Uterus (tissue), 2 donors: ENCODE measurements at regions not wholly inside any gene's neighbourhood (a gene's known extent, or its start where the extent isn't known, plus 50 kb on each side); places are given as distances from the start of the nearest gene placed in this dataset.

Experiments used
- POLR2A ChIP-seq, 2 donors: fragments of 450-650 bp; IDR thresholded peaks; one replicate each; pipeline ENCODE4 v1.6.1; 2016; ENCODE audit warnings: antibody characterized with exemption in 2 of 2, mild to moderate bottlenecking in 1 of 2, moderate library complexity in 1 of 2
- TF ChIP-seq, protein P1 (sequence below), 4 experiments: fragments of 200-600 bp in 2 of 4; fragments of 450-650 bp in 2 of 4; sonication (generic) in 2 of 4; IDR thresholded peaks; one replicate each; pipeline ENCODE4 v1.5.1; 2016 to 2019; ENCODE audit warnings: antibody characterized with exemption in 4 of 4, mild to moderate bottlenecking in 2 of 4, moderate library complexity in 1 of 4

DNA sequence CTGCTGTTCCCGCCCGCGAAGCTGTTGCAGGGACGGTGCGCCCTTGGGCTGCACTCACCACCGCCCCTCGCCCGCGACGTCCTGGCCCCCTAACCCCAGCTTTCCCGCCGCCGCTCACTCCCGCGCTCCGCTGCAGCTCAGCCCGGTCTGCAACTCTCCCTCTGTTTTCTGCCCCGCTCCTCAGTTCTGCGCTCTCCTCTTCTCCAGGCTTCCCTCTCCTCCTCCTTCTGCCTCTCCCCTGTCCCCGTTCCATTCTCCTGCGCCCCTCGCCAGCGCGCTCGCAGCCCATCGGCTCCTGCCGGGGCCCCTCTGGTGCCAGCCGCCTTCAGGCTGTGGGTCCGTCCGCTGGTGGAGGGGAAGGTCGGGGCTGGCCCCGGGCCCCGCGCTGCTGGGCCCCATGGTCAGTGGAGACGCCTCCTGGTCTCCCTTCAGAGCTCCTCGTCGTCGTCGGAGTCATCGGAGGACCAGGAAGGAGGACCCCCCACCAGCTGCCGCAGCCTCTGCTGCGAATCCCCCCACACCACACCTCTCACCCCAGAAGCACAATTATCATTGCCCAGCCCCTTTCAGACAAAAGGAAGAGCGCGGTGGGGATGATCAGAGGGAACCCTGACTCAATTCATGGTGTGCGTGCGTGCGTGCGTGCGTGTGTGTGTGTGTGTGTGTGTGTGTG is 223.2 kb upstream of the FOXF1 start:
- TF ChIP-seq POLR2A (IDR thresholded peaks at IDR 0.05), result no peak
- TF ChIP-seq, protein P1, sequence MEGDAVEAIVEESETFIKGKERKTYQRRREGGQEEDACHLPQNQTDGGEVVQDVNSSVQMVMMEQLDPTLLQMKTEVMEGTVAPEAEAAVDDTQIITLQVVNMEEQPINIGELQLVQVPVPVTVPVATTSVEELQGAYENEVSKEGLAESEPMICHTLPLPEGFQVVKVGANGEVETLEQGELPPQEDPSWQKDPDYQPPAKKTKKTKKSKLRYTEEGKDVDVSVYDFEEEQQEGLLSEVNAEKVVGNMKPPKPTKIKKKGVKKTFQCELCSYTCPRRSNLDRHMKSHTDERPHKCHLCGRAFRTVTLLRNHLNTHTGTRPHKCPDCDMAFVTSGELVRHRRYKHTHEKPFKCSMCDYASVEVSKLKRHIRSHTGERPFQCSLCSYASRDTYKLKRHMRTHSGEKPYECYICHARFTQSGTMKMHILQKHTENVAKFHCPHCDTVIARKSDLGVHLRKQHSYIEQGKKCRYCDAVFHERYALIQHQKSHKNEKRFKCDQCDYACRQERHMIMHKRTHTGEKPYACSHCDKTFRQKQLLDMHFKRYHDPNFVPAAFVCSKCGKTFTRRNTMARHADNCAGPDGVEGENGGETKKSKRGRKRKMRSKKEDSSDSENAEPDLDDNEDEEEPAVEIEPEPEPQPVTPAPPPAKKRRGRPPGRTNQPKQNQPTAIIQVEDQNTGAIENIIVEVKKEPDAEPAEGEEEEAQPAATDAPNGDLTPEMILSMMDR (IDR thresholded peaks at IDR 0.05), result no peak
